Peyer's patch (tissue), 4 donors: ENCODE measurements at regions not wholly inside any gene's neighbourhood (a gene's known extent, or its start where the extent isn't known, plus 50 kb on each side); places are given as distances from the start of the nearest gene placed in this dataset.

Source experiments
- POLR2A ChIP-seq, 2 donors: fragments of 450-650 bp; IDR thresholded peaks; one replicate each; pipeline ENCODE4 v1.5.1; 2017; ENCODE audit warnings: antibody characterized with exemption in 2 of 2, mild to moderate bottlenecking in 2 of 2, moderate library complexity in 2 of 2
- TF ChIP-seq, protein P1 (sequence below), 6 experiments: fragments of 450-650 bp in 4 of 6; fragments of 200-600 bp in 2 of 6; sonication (generic) in 1 of 6; IDR thresholded peaks; one replicate each; pipeline ENCODE4 v1.5.1; 2017 to 2019; ENCODE audit warnings: antibody characterized with exemption in 6 of 6, mild to moderate bottlenecking in 3 of 6, moderate library complexity in 1 of 6

DNA sequence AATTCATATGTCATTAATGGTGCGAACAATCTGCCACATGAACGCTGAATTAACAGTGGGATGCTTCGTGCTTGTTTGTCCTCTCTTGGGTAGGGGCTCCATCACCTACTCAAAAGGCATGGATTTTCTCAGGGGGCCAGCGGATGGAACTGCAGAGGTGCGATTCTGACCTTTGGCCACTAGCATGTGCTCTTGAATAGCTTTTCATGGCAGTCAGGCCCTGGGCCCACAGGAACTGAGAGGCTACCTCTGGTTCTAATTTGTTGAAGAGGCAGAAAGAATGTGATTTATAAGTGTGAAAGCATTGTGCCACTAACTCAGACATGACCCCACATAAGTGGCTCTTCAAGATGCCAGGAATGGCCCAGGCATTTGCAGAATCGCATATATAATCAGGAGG is 283.2 kb downstream of the INSIG2 start:
- TF ChIP-seq, protein P1, sequence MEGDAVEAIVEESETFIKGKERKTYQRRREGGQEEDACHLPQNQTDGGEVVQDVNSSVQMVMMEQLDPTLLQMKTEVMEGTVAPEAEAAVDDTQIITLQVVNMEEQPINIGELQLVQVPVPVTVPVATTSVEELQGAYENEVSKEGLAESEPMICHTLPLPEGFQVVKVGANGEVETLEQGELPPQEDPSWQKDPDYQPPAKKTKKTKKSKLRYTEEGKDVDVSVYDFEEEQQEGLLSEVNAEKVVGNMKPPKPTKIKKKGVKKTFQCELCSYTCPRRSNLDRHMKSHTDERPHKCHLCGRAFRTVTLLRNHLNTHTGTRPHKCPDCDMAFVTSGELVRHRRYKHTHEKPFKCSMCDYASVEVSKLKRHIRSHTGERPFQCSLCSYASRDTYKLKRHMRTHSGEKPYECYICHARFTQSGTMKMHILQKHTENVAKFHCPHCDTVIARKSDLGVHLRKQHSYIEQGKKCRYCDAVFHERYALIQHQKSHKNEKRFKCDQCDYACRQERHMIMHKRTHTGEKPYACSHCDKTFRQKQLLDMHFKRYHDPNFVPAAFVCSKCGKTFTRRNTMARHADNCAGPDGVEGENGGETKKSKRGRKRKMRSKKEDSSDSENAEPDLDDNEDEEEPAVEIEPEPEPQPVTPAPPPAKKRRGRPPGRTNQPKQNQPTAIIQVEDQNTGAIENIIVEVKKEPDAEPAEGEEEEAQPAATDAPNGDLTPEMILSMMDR (IDR thresholded peaks at IDR 0.05) = peak in 3 of 6 experiments; percentile 21 to 31 (median 25)
- no peak for TF ChIP-seq POLR2A (IDR thresholded peaks at IDR 0.05)
